OCI-LY7 (cell line): ENCODE measurements at regions not wholly inside any gene's neighbourhood (a gene's known extent, or its start where the extent isn't known, plus 50 kb on each side); places are given as distances from the start of the nearest gene placed in this dataset.
"Not testable (repeated sequence)": the region's sequence is repeated elsewhere in the genome, so short reads cannot be mapped to it uniquely, and the experiment has no call there.

Experiments used
- BruUV-seq: library from RNA; stranded (reverse); fragments of 400-500 nt; replicated peaks from 2 replicates; lab custom pipeline; 2021; lab: Mats Ljungman, UMichigan
- CTCF ChIA-PET: fragments of 300-600 bp; sonication (Branson Sonifier 250); formaldehyde crosslinking; loops from one replicate; lab custom pipeline; 2022; ENCODE audit warnings: antibody characterized with exemption; ENCODE audit not compliant: unreplicated experiment; lab: Charles Lee
- POLR2A ChIA-PET: fragments of 300-600 bp; sonication (Branson Sonifier 250); formaldehyde crosslinking; loops from one replicate; lab custom pipeline; 2022; ENCODE audit warnings: antibody characterized with exemption; lab: Charles Lee
- DNase-seq: peaks from one replicate; pipeline ENCODE4 v3.0.0-alpha.2; 2015; ENCODE audit warnings: low spot score
- H2AFZ ChIP-seq: fragments of 200-600 bp; sonication (generic), shearing (Covaris generic); 2 replicates; pipeline ENCODE4 v1.6.1; 2014; ENCODE audit warnings: mild to moderate bottlenecking, antibody characterized with exemption, low read length, moderate library complexity
- H3K27ac ChIP-seq: fragments of 200-600 bp; sonication (generic); 2 replicates; pipeline ENCODE4 v1.5.1; 2014; ENCODE audit warnings: mixed run types, low read depth, mild to moderate bottlenecking, moderate library complexity, low read length, inconsistent platforms; ENCODE audit not compliant: poor library complexity, severe bottlenecking
- H3K36me3 ChIP-seq: fragments of 200-600 bp; sonication (generic); 2 replicates; pipeline ENCODE4 v1.6.1; 2014; ENCODE audit warnings: mild to moderate bottlenecking, antibody characterized with exemption, low read length, moderate library complexity, mixed read lengths; ENCODE audit not compliant: insufficient read depth
- H3K4me1 ChIP-seq: fragments of 200-600 bp; sonication (generic); 2 replicates; pipeline ENCODE4 v1.5.1; 2014; ENCODE audit warnings: mild to moderate bottlenecking, low read length; ENCODE audit not compliant: insufficient read depth, poor library complexity, severe bottlenecking
- H3K4me2 ChIP-seq: fragments of 200-600 bp; sonication (generic); 2 replicates; pipeline ENCODE4 v1.6.1; 2014; ENCODE audit warnings: mild to moderate bottlenecking, low read length
- H3K4me3 ChIP-seq: fragments of 200-600 bp; sonication (generic); 2 replicates; pipeline ENCODE4 v1.5.1; 2014; ENCODE audit warnings: mild to moderate bottlenecking, low read depth, low read length; ENCODE audit not compliant: poor library complexity, severe bottlenecking
- H3K79me2 ChIP-seq: fragments of 200-600 bp; sonication (generic); 2 replicates; pipeline ENCODE4 v1.6.1; 2016; ENCODE audit warnings: low read depth, mild to moderate bottlenecking, low read length, moderate library complexity, mixed read lengths; ENCODE audit not compliant: insufficient read depth
- H3K9me2 ChIP-seq: fragments of 200-600 bp; sonication (generic); 2 replicates; pipeline ENCODE4 v1.6.1; 2016; ENCODE audit warnings: mild to moderate bottlenecking, low read length, mixed read lengths; ENCODE audit not compliant: insufficient read depth
- H3K9me3 ChIP-seq: fragments of 200-600 bp; sonication (generic); 2 replicates; pipeline ENCODE4 v1.6.1; 2014; ENCODE audit warnings: mild to moderate bottlenecking, mixed run types, low read length, mixed read lengths
- H4K20me1 ChIP-seq: fragments of 200-600 bp; sonication (generic); 2 replicates; pipeline ENCODE4 v1.6.1; 2014; ENCODE audit warnings: mild to moderate bottlenecking, antibody characterized with exemption, low read length, moderate library complexity, mixed read lengths; ENCODE audit not compliant: insufficient read depth
- CTCF ChIP-seq: fragments of 200-600 bp; sonication (generic); conservative IDR thresholded peaks from 2 replicates; pipeline ENCODE4 v1.5.1; 2014; ENCODE audit warnings: mild to moderate bottlenecking, antibody characterized with exemption, low read length, moderate library complexity, mixed read lengths
- EZH2phosphoT487 ChIP-seq: fragments of 200-600 bp; sonication (generic); IDR thresholded peaks from 2 replicates; pipeline ENCODE4 v1.6.1; 2018; ENCODE audit warnings: low read depth, borderline replicate concordance, mild to moderate bottlenecking, mixed run types, antibody characterized with exemption, low read length, moderate library complexity, mixed read lengths
- intact Hi-C: fragments of 100-400 bp; cut with micrococcal nuclease; formaldehyde crosslinking; loops from one replicate; pipeline ENCODE4 v1.10.0; 2022; ENCODE audit not compliant: unreplicated experiment

DNA sequence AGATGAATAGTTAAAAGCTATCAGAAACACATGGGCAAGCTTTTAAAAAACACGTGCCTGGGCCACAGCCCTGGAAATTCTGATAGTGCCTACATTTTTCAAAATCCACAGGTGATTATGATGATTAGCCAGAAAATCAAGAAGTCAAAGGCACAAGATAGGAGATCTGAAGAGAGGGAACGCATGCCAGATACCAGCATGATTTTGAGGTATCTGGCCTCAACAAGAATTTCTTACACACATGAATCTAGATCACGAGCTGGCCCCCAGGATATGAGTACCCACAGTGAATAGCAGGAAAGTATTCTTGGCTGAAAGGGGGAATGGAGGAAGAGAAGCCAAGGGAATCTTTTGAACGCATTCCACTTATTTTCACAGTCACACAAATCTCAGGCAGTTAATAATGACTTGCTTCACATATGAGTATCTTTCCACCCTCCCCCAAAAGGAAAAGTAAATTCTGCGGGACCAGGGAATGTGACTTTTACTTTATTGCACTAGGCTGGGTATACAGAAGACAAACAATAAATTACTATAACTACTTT is 438.2 kb downstream of the BCAT1 start:
- intact Hi-C loops, result no loop called here
- H4K20me1 ChIP-seq, result no peaks in the 10 kb centered on the region
- H3K36me3 ChIP-seq, result no peaks in the 10 kb centered on the region
- TF ChIP-seq EZH2phosphoT487 (no peak), CTCF (no peak)
- CTCF ChIA-PET, result no interaction called here
- no peaks in the 10 kb centered on the region for H3K4me1 ChIP-seq
- DNase-seq, result no peak
- no peaks in the 10 kb centered on the region for H3K9me2 ChIP-seq
- H3K27ac ChIP-seq, result no peak overlapping the region
- BruUV-seq, result no TSS peak
- H3K79me2 ChIP-seq, result no peaks in the 10 kb centered on the region
- no peak overlapping the region for H3K4me2 ChIP-seq
- no peak overlapping the region for H3K4me3 ChIP-seq
- H2AFZ ChIP-seq, result no peak overlapping the region
- POLR2A ChIA-PET, result no interaction called here
- H3K9me3 ChIP-seq, result no peaks in the 10 kb centered on the region

DNA sequence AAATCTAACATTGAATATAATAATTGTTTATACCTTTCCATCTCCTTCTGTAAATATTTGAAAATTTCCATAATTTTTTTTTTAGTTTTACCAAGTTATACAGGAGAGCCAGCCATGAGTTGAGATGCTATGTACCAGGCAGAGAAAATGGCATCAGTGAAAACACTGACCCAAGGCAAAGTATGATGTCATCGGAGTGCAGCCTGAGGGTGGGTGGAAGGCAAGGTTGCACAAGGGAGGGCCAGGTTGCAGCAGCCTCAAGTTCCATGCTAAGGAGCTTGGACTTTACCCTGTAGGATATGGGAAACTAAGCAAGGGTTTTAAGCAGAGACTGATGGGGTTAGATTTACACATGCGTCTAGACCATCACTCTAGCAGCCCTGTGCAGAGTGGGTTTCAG is 441.1 kb downstream of the BCAT1 start:
- H3K4me2 ChIP-seq, result no peak overlapping the region
- DNase-seq, result no peak
- TF ChIP-seq EZH2phosphoT487, result no peak
- TF ChIP-seq CTCF, result no peak
- intact Hi-C loops, result no loop called here
- no peak overlapping the region for H3K4me3 ChIP-seq
- no peaks in the 10 kb centered on the region for H3K36me3 ChIP-seq
- H3K79me2 ChIP-seq, result no peaks in the 10 kb centered on the region
- BruUV-seq, result no TSS peak
- no peak overlapping the region for H2AFZ ChIP-seq
- no peak overlapping the region for H3K27ac ChIP-seq
- no peaks in the 10 kb centered on the region for H3K4me1 ChIP-seq
- ChIA-PET POLR2A (interaction anchor here (0.5 kb wide), 1 partner anchor 14 kb away, joined by 3 read pairs; no protein-coding TSS in a partner anchor), CTCF (no interaction called here)
- H4K20me1 ChIP-seq, result no peaks in the 10 kb centered on the region
- H3K9me3 ChIP-seq, result no peaks in the 10 kb centered on the region
- no peaks in the 10 kb centered on the region for H3K9me2 ChIP-seq

GRCh38 chr12:24505366-24506015 is 443.4 kb downstream of the BCAT1 start:
- ChIA-PET CTCF (no interaction called here), POLR2A (no interaction called here)
- DNase-seq, result no peak
- no TSS peak for BruUV-seq
- Histone ChIP-seq H2AFZ (no peak overlapping the region), H3K9me3 (no peaks in the 10 kb centered on the region), H3K36me3 (no peaks in the 10 kb centered on the region), H3K27ac (no peak overlapping the region), H3K4me2 (no peak overlapping the region), H4K20me1 (no peaks in the 10 kb centered on the region), H3K79me2 (no peaks in the 10 kb centered on the region), H3K4me3 (no peak overlapping the region), H3K4me1 (no peaks in the 10 kb centered on the region), H3K9me2 (no peaks in the 10 kb centered on the region)
- no peak for TF ChIP-seq EZH2phosphoT487
- no peak for TF ChIP-seq CTCF
- intact Hi-C loops, result no loop called here

DNA sequence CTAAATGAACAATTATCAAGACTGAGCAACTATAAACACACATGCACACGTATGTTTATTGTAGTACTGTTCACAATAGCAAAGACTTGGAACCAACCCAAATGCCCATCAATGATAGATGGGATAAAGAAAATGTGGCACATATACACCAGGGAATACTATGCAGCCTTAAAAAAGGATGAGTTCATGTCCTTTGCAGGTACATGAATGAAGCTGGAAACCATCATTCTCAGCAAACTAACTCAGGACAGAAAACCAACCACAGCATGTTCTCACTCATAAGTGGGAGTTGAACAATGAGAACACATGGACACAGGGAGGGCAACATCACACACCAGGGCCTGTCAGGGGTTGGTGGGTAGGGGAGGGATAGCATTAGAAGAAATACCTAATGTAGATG is 445.4 kb downstream of the BCAT1 start:
- H3K9me3 ChIP-seq, H3K9me2 ChIP-seq, DNase-seq, BruUV-seq, H3K36me3 ChIP-seq, CTCF ChIA-PET, H3K79me2 ChIP-seq, H3K27ac ChIP-seq, H4K20me1 ChIP-seq, H3K4me1 ChIP-seq, H3K4me2 ChIP-seq, H2AFZ ChIP-seq, H3K4me3 ChIP-seq, intact Hi-C loops: not testable (repeated sequence)
- POLR2A ChIA-PET, result interaction anchor here (0.6 to 0.7 kb wide), 2 partner anchors 100 to 236 kb away, joined by 3 read pairs; no protein-coding TSS in a partner anchor
